DMS 273 (cell line): ENCODE measurements at regions not wholly inside any gene's neighbourhood (a gene's known extent, or its start where the extent isn't known, plus 50 kb on each side); places are given as distances from the start of the nearest gene placed in this dataset.

Experiments
- DNase-seq: peaks from one replicate; lab custom pipeline; 2025; ENCODE audit not compliant: unreplicated experiment; lab: John Stamatoyannopoulos, UW

GRCh38 chr20:39146394-39146793 is 184.2 kb downstream of the DHX35 start:
- DNase-seq: no peak

DNA sequence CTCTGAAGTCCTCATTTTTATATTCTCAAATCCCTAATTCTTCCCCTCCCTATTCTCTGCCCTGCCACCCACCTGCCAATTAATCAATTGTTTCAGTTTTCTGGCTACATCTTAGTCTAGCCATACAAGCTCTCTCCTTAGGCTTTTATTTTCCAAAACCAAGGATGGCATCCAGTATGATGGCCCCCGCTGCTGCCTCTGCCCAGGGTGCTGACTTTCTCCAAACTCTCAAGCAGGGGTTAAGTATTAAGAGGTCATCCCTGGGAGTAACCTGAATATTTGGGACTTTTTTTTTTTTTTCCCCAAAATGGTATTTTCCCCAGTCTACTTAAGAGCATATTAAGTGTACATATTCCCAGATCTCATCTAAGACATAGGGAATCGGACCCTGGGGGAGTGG is 183.8 kb downstream of the DHX35 start:
- no peak for DNase-seq

GRCh38 chr20:39144757-39145156 is 182.6 kb downstream of the DHX35 start:
- DNase-seq: no peak

GRCh38 chr20:39142407-39143096 is 180.4 kb downstream of the DHX35 start:
- no peak for DNase-seq

- no peak for DNase-seq
Measured at GRCh38 chr20:39137299-39137698, 175.2 kb downstream of the DHX35 start.

DNA sequence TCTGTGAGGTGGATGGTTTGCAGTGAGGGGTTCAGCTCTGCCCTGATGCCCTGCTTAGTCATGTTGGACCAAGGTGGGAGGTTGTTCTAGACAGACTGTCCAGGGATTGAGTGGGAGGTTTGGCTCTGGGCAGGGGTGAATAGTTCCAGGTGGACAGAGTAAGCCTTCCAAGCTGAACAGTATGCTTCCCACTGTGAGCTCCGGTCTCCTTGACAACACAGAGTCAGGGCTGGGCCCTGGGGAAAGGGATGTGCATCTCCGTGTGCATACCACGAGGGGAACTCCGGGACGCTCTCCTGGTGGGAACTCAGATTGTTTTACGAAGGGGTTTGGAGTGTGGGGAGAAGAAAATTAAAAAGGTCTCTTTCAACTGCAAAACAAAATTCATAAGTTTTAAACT is 174.7 kb downstream of the DHX35 start:
- no peak for DNase-seq

DNA sequence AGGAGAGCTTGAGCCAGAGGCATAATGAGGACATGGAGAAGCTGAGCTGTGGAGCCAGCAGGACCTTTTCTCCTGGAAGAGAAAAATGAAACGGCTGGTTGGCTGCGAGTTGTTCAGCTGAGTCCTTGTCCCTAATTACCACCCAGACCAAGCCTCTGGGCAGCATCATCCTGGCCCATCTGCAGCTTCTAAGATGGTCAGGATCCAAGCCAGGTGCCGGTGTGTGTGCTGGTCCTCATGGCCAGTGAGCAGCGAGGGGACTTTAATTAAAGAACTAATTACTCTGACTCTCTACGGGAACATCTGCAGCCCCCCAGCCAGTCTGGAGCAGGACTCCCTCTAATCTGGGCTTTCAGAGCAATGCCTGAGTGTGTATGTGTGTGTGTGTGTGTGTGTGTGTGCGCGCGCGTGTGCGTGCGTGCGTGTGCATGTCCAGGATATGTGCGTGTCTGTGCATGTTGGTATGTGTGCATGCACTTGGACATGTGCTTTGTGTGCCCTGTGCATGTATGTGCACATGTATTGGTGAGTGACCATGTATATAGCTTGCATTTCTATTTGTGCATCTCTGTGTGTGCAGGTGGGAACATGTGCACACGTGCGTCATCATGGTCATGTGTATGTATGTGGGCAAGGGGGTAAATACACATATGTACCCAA is 173.9 kb downstream of the DHX35 start:
- DNase-seq: no peak

DNA sequence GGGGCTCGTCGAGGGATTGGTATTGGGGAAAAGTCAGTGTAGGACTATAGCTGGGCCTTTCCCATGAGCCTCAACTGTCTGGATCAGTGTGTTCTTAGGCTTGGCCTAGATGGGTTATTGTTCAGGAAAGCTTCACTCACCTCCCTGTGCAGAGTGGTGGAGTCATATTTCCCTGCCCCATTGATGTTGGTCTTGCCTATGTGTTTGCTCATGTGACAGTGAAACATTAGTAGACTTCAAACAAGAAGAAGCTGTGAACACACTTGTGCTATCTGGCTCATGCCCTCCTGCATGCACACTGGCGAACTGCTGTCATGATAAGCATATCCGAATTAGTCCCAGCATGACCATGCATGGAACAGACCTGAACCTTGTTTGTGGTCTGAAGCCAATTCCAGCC is 171.1 kb downstream of the DHX35 start:
- no peak for DNase-seq

- DNase-seq: no peak
Measured at GRCh38 chr20:39132511-39132910, 170.4 kb downstream of the DHX35 start.

DNA sequence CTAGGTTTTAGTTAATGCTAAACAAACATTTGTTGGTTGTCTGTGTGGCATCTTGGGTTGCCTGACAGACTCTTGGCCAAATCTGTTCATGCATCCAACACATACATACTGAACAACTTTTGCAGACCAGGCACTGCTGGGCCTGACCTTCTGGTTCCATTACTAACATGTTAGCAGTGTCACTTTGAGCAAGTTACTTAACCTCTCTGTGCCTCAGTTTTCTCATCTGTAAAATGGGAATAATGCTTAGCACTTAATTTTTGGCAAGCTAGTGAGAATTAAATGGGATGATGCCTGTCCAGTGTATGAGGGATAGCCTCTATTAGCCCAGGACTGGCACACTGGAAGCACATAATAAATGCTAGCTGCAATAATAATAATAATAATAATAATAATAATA is 169.9 kb downstream of the DHX35 start:
- DNase-seq: no peak

DNA sequence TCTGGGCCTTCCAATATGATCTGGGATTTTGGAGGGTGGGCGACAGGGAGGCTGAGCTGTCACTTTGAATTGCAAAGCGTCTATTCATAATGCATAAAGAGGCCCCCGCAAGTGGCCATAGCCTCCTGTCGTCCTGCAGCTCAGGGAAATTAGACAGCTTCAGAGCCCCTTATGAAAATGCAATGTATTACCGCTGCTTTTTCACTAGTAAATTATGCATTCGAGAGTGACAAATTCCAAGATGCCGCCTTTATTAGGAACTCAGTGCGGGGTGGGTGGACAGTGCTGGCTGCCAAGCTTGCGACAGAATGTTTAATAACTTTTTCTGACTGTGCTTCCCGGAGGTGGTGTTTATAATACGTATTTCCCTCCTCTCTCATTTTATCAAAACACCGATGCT is 168.5 kb downstream of the DHX35 start:
- no peak for DNase-seq

DNA sequence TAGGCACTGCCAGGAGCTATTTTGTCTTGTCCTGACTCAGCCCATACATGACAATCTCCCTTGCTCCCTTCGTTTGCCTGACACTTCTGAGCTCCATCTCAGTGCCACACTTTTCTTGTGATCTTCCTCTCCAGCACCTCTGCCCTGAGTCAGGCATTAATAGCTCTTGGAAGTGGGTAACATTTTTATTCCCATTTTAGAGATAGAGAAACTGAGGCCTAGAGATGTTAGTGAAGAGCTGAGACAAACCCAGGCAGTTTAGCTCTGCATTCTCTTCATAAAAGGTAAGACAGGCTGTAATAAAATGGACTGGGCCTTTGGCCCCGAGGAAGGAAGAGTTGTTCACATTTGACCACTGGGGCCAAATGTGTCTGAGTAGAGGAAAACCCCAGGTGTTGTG is 167.4 kb downstream of the DHX35 start:
- DNase-seq: no peak

DNA sequence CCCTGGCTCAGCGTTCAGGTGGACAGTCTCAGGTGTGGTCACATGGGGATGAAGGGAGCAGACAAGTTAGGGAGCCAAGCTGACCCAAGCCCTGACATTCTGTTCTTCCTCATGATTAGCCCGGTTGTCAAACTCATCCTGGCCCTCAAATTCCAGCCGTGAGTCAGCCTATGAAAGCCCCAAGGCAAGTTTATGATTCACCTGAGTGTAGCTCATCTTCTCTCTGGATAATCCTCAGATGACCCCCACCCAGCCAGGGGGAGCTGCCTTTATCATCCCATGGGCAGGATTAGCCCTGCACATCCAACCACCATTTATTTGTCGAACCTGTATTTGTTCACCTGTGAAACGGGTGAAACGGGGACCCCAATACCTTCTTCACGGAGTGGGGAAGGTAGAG is 161.9 kb downstream of the DHX35 start:
- DNase-seq: no peak

DNA sequence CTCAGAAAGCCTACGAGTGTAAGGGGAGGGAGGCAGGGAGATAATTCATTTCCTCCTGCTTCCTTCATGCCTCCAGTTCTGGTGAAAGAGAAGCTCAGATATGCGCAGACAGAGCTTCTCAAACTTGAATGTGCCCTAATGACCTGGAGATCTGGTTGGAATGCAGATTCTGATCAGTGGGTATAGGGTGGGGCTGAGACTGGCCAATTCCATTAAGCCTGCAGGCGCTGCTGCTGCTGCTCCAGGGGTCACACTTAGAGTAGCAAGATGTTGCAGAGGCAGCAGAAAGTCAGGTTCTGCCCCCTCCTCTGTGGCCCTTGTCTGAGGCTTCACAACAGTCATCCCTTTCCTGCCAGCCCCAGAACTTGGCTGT is 161.0 kb downstream of the DHX35 start:
- no peak for DNase-seq

GRCh38 chr20:39117491-39117890 is 155.3 kb downstream of the DHX35 start:
- peak; percentile 40 for DNase-seq

DNA sequence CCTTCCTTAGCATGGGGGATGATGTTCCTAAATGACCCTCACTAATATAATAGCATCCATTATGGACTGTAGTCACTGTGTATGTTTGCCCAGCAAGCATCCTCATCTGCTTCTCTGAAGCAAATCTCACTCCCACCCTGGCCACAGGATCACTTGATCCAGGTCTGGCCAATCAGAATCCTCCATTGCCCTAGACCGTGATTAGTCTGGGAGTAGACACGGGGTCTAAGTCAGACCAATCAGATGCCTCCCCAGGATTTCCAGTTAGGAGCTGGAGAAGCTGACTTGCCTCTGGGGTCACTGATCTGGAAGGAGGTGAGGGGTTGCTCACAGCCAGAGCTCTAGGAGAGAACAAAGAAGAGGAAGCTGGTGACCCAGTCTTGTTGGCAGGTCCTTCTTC is 153.9 kb downstream of the DHX35 start:
- no peak for DNase-seq

DNA sequence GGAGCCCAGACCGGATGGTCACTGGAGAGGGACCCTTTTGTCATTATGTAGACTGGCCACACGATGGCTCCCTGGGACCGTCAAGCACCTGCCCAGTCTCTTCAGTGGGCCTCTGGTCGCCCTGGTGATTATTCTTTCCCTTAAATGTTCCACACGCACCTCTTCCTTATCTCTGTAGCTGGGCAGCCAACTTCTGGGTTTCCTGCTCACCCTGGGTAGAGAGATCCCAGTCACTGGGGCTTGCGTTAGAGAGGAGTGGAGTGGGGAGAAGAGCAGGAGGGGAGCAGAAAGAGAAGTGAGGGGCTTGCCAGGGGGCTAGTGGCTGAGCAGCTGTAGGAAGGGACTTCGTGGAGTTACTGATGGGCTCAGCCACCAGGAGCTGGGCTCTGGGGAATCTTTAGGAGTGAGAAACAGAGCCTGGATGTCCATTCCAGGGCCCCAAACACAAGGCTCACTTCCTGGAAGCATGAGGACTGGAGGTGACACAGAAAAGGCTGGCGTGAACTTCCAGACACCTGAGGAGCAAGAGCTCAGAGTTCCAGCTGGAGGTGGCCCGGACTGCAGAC is 150.1 kb downstream of the DHX35 start:
- DNase-seq: peak; percentile 71

- DNase-seq: no peak
Measured at GRCh38 chr20:39111359-39112177, 149.4 kb downstream of the DHX35 start.

DNA sequence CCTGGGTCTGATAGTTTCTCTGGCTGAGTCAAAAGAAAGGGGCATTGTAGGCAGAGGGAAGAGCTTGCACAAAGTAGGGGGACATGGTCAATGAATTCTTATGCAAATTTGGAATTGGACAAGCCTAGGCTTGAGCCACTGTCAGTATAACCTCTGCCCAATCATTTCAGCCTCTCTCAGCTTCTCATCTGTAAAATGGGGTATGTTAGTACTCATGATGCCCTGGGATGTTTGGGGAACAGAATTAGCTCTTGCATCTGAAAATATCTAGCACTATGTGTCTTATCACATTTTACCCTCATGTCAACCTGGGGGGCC is 148.6 kb downstream of the DHX35 start:
- DNase-seq: no peak

- DNase-seq: no peak
Measured at GRCh38 chr20:39109933-39110818, 148.0 kb downstream of the DHX35 start.

DNA sequence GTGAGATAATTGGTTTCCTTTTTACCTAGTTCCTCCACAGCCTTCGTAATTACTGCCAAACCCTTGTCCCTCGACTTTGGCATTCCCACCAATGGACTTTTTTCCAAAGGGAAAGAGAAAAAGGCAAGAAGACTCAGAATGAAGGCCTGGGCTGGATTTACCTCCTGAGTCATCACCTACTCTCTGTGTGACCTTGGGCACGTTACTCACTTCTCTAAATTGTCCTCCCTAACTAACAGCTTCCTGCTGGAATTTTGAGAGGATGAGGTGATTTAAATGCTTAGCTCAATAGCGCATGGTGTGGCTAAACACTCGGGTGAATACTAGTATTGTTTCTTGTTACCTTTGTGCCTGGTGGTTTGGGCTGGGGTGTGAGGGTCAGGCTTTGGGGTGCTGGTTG is 146.6 kb downstream of the DHX35 start:
- DNase-seq: no peak
